ENCODE measurements at regions not wholly inside any gene's neighbourhood (a gene's known extent, or its start where the extent isn't known, plus 50 kb on each side); places are given as distances from the start of the nearest gene placed in this dataset.

GRCh38 chr1:112260699-112261098 is 135.3 kb upstream of the CTTNBP2NL start:
- H3K23me2 ChIP-seq (ENCODE audit: insufficient read length, low read depth, low read length, poor library complexity, severe bottlenecking) = no peaks in the 10 kb centered on the region
- no peak overlapping the region for H3K27ac ChIP-seq (ENCODE audit: insufficient read length, low read depth, low read length)
- no CpG with 5 or more reads among the region's 1 CpG for WGBS (ENCODE audit: extremely low coverage, insufficient read length, low lambda C conversion rate)
- H2BK5ac ChIP-seq (ENCODE audit: insufficient read length, low read length) = no peak overlapping the region
- H2BK15ac ChIP-seq (ENCODE audit: low read depth, low read length) = no peak overlapping the region
- no peak overlapping the region for H2BK20ac ChIP-seq (ENCODE audit: low read depth, low read length, poor library complexity, severe bottlenecking)
- no peak overlapping the region for H3K56ac ChIP-seq (ENCODE audit: insufficient read length, low read depth, low read length)
- no peaks in the 10 kb centered on the region for H3K79me1 ChIP-seq (ENCODE audit: insufficient read depth, low read depth, low read length, poor library complexity, severe bottlenecking)
- H3K18ac ChIP-seq (ENCODE audit: insufficient read length, low read depth, low read length) = no peak overlapping the region
- no peak overlapping the region for H2BK12ac ChIP-seq (ENCODE audit: insufficient read length, low read depth, low read length)
- H3K23ac ChIP-seq (ENCODE audit: insufficient read length, low read depth, low read length) = no peak overlapping the region
- Mint-ChIP-seq H3K27me3 (ENCODE audit: low read depth) (peaks cover 4% of the 10 kb centered on the region), H3K27ac (no peak overlapping the region), H3K36me3 (ENCODE audit: insufficient read depth in 1 of 3, low read depth in 3 of 3) (no peaks in the 10 kb centered on the region), H3K4me1 (peaks cover 15 to 19% of the 10 kb centered on the region in 2 experiments), H3K4me3 (no peak overlapping the region), H3K9me3 (no peaks in the 10 kb centered on the region)
- H3K27me3 ChIP-seq (ENCODE audit: insufficient read depth, low read length) = no peaks in the 10 kb centered on the region
- TF ChIP-seq, protein P1, sequence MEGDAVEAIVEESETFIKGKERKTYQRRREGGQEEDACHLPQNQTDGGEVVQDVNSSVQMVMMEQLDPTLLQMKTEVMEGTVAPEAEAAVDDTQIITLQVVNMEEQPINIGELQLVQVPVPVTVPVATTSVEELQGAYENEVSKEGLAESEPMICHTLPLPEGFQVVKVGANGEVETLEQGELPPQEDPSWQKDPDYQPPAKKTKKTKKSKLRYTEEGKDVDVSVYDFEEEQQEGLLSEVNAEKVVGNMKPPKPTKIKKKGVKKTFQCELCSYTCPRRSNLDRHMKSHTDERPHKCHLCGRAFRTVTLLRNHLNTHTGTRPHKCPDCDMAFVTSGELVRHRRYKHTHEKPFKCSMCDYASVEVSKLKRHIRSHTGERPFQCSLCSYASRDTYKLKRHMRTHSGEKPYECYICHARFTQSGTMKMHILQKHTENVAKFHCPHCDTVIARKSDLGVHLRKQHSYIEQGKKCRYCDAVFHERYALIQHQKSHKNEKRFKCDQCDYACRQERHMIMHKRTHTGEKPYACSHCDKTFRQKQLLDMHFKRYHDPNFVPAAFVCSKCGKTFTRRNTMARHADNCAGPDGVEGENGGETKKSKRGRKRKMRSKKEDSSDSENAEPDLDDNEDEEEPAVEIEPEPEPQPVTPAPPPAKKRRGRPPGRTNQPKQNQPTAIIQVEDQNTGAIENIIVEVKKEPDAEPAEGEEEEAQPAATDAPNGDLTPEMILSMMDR (conservative IDR thresholded peaks at IDR 0.05) = no peak
- H3K4me1 ChIP-seq (ENCODE audit: insufficient read depth, low read length) = no peaks in the 10 kb centered on the region
- no peak overlapping the region for H3T11ph ChIP-seq (ENCODE audit: low read length)
- H2BK120ac ChIP-seq (ENCODE audit: low read depth, low read length, poor library complexity, severe bottlenecking) = no peak overlapping the region
- no peak overlapping the region for H2AK5ac ChIP-seq (ENCODE audit: insufficient read length, low read length)
- no peaks in the 10 kb centered on the region for H4K20me1 ChIP-seq (ENCODE audit: control insufficient read depth, insufficient read depth, insufficient read length)
- H3K79me2 ChIP-seq (ENCODE audit: insufficient read depth, low read length) = no peaks in the 10 kb centered on the region
- no peak overlapping the region for H3K4me2 ChIP-seq (ENCODE audit: insufficient read depth, insufficient read length, low read length)
- no peak overlapping the region for H4K5ac ChIP-seq (ENCODE audit: insufficient read length, low read depth, low read length)
- no peak overlapping the region for H2AFZ ChIP-seq (ENCODE audit: low read length)
- H3K9ac ChIP-seq (ENCODE audit: extremely low read depth, insufficient read length, low read length) = no peak overlapping the region
- no peak overlapping the region for H3K14ac ChIP-seq (ENCODE audit: insufficient read depth, low read length)
- H3K9me3 ChIP-seq (ENCODE audit: control insufficient read depth, low read depth, low read length) = no peaks in the 10 kb centered on the region
- no peak overlapping the region for H4K91ac ChIP-seq (ENCODE audit: insufficient read length, low read depth, low read length)
- no peak overlapping the region for H4K8ac ChIP-seq (replicated peaks; ENCODE audit: insufficient read length, low read depth, low read length)
- H3K4ac ChIP-seq (ENCODE audit: low read depth, low read length) = no peak overlapping the region
- DNase-seq = no peak

All from H9 (cell line).